22Rv1 (cell line): ENCODE measurements at regions not wholly inside any gene's neighbourhood (a gene's known extent, or its start where the extent isn't known, plus 50 kb on each side); places are given as distances from the start of the nearest gene placed in this dataset.

Source experiments
- H3K27ac ChIP-seq: fragments of 450-650 bp; 2 replicates; pipeline ENCODE4 v1.5.1; 2017
- ZFX ChIP-seq: fragments of 450-650 bp; IDR thresholded peaks from 2 replicates; pipeline ENCODE4 v1.6.1; 2017; ENCODE audit warnings: antibody characterized with exemption, borderline replicate concordance
- TF ChIP-seq, protein P1 (sequence below): fragments of 450-650 bp; IDR thresholded peaks from 2 replicates; pipeline ENCODE4 v1.5.1; 2017; ENCODE audit warnings: mild to moderate bottlenecking

DNA sequence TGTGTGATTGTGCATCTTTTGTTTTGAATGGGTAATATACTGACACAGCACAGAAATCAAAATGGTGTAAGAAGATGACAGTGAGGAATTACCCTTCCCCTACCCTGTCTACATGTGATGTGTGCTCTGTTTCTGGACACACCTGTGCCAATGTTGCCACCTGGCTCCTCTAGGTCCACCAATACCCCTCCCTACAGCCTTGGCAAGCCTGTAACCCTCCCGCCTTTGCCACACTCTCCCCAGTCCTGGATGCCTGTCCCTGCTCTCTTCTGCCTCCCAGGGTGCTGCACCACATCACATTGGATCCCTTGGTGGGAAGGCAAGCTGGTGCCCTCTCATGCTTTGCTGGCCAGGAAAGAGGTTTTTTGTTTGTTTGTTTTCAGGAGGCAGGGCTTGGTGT is 289.5 kb upstream of the N4BP1 start:
- TF ChIP-seq ZFX = no peak
- TF ChIP-seq, protein P1, sequence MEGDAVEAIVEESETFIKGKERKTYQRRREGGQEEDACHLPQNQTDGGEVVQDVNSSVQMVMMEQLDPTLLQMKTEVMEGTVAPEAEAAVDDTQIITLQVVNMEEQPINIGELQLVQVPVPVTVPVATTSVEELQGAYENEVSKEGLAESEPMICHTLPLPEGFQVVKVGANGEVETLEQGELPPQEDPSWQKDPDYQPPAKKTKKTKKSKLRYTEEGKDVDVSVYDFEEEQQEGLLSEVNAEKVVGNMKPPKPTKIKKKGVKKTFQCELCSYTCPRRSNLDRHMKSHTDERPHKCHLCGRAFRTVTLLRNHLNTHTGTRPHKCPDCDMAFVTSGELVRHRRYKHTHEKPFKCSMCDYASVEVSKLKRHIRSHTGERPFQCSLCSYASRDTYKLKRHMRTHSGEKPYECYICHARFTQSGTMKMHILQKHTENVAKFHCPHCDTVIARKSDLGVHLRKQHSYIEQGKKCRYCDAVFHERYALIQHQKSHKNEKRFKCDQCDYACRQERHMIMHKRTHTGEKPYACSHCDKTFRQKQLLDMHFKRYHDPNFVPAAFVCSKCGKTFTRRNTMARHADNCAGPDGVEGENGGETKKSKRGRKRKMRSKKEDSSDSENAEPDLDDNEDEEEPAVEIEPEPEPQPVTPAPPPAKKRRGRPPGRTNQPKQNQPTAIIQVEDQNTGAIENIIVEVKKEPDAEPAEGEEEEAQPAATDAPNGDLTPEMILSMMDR = no peak
- H3K27ac ChIP-seq = no peak overlapping the region

- H3K27ac ChIP-seq = no peak overlapping the region
- TF ChIP-seq, protein P1 = no peak
- TF ChIP-seq ZFX = no peak
Measured at GRCh38 chr16:48897698-48898205, 287.8 kb upstream of the N4BP1 start.

GRCh38 chr16:48895142-48895541 is 285.2 kb upstream of the N4BP1 start:
- TF ChIP-seq, protein P1 = no peak
- no peak for TF ChIP-seq ZFX

DNA sequence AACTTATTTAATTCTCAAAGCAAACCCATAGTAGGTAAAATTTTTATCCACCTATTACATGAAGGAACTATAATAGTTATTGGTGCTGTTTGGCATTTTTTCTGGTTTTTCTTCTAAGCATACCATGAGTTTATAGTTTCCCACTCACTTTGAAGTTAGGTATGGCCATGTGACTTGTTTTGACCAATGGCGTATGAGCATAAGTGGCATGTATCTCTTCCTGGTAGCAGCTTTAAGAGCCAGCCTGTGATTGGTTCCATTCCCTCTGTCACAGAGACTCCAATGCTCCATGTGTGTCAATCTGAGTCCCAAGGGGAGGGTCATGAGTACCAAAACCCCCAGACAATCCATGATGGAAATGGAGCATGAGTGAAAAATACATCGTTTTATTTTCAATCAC is 282.9 kb upstream of the N4BP1 start:
- TF ChIP-seq ZFX = no peak
- TF ChIP-seq, protein P1 = no peak
- H3K27ac ChIP-seq = no peak overlapping the region

More at GRCh38 chr16:48895142-48895541, 285.2 kb upstream of the N4BP1 start:
- no peak overlapping the region for H3K27ac ChIP-seq

GRCh38 chr16:48887646-48888210 is 277.7 kb upstream of the N4BP1 start:
- H3K27ac ChIP-seq = no peak overlapping the region
- TF ChIP-seq ZFX = no peak
- TF ChIP-seq, protein P1 = no peak

- TF ChIP-seq ZFX = no peak
- TF ChIP-seq, protein P1 = no peak
- H3K27ac ChIP-seq = no peak overlapping the region
Measured at GRCh38 chr16:48885471-48885870, 275.5 kb upstream of the N4BP1 start.

DNA sequence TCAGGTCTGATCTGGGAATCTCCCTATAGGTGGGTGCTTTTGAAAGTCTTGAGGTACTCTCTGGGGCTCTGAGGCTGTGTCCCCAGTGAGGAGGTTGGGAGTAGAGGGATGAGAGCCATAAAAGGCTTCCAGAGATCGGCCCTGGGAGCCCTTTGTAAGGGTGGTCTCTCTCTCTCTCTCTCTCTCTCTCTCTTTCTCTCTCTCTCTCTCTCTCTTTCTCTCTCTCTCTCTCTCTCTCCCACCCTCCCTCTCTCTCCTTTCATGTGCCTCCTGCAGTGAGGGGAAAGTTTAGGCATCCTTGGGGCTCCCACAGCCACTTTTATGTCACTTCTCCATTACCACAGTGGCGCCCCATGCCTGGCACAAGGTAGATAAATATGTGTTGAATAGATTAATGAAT is 271.3 kb upstream of the N4BP1 start:
- H3K27ac ChIP-seq = no peak overlapping the region
- no peak for TF ChIP-seq ZFX
- TF ChIP-seq, protein P1 = no peak
